ENCODE measurements at regions not wholly inside any gene's neighbourhood (a gene's known extent, or its start where the extent isn't known, plus 50 kb on each side); places are given as distances from the start of the nearest gene placed in this dataset.
"Not testable (repeated sequence)": the region's sequence is repeated elsewhere in the genome, so short reads cannot be mapped to it uniquely, and the experiment has no call there.

- DNase-seq, result no peak
Observed at GRCh38 chr22:35186492-35186891, 70.8 kb upstream of the HMGXB4 start.

- not testable (repeated sequence) for DNase-seq
Observed at GRCh38 chr22:35188930-35189329, 68.4 kb upstream of the HMGXB4 start.

DNA sequence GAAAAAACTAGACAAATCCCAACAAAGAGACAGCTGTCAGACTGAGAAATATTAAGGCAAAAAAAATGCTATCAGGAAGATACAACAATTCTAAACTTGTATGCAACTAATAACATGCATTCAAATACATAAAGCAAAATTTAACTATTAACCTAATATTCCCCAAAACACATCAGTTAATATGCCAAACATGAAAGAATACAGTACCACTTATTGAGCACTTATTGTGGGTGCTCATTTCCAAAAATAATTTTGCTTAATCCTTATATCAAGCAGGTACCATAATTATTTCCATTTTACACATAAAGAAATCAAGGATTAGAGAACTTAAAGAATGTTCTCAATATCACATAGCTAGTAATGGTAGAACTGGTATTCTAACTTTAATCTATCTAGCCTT is 67.7 kb upstream of the HMGXB4 start:
- no peak for DNase-seq

- no peak for DNase-seq
Observed at GRCh38 chr22:35191412-35191811, 65.9 kb upstream of the HMGXB4 start.

- DNase-seq, result no peak
Observed at GRCh38 chr22:35192129-35192918, 65.0 kb upstream of the HMGXB4 start.

DNA sequence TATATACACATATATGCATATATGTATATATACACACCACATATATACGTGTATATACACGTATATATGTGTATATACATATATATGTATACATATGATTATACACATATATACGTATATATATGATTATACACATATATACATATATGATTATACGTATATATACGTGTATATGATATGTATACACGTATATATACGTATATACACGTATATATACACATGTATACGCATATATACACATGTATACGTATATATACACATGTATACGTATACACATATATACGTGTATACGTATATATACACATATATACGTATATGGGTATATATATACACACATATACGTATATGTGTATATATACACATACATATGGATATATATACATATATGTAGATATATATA is 62.1 kb upstream of the HMGXB4 start:
- no peak for DNase-seq

GRCh38 chr22:35195821-35196220 is 61.5 kb upstream of the HMGXB4 start:
- DNase-seq, result no peak

GRCh38 chr22:35197071-35197470 is 60.2 kb upstream of the HMGXB4 start:
- no peak for DNase-seq

DNA sequence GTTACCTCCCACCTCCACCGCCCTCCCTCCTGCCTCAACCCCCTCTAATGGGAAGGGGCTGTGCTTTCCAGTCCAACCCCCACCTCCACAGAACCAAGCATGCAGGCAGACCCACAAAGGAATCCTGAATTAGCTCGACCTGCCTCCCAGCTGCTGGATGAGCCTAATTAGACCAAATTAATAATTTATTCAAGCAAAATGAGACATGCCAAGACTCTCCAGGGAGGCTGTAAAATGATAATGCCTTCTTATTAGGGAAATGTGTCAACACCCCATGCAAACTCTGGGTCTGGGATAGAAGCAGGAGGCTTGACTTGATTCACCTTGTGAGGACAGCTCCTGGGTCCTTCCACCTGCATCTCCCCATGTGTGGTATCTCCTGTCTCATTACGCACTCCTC is 59.4 kb upstream of the HMGXB4 start:
- DNase-seq, result no peak

DNA sequence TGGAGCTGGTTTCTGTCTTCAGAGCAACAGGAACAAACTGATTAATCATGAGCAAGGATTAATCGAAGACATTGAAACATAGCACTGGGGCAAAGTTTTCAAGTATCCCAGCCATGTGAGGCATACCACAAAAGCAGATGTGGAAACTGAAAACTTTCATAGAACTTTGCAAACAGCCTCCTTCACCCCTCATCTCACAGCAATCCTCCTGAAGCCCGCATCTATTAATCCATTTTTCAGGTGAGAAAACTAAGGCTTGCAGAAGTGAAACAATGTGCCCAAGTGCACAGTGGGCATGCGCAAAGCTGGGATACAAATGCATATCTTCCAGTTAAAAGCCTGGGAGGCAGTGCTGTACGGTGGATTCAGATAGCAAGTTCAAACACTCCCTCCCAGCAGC is 58.6 kb upstream of the HMGXB4 start:
- no peak for DNase-seq

- DNase-seq, result no peak
Observed at GRCh38 chr22:35202376-35202775, 54.9 kb upstream of the HMGXB4 start.

DNA sequence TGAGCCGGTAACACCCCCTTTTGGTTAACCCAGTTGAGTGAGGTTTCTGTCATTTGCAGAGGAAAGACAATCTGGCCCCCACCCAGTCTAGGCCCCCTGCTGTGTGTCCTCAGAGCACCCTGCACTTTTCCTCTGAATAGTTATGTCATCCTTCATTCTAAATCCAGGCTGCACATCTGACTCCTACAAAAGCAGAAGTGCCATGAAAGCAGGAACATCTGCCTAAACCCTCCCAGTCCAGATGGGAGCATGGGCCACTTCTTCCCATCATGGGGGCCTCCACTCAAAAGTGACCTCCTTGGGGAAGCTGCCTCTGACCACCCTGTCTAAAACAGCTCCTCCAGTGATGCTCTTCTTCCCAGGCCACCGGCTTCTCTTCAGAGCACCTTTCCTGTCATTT is 53.7 kb upstream of the HMGXB4 start:
- no peak for DNase-seq

DNA sequence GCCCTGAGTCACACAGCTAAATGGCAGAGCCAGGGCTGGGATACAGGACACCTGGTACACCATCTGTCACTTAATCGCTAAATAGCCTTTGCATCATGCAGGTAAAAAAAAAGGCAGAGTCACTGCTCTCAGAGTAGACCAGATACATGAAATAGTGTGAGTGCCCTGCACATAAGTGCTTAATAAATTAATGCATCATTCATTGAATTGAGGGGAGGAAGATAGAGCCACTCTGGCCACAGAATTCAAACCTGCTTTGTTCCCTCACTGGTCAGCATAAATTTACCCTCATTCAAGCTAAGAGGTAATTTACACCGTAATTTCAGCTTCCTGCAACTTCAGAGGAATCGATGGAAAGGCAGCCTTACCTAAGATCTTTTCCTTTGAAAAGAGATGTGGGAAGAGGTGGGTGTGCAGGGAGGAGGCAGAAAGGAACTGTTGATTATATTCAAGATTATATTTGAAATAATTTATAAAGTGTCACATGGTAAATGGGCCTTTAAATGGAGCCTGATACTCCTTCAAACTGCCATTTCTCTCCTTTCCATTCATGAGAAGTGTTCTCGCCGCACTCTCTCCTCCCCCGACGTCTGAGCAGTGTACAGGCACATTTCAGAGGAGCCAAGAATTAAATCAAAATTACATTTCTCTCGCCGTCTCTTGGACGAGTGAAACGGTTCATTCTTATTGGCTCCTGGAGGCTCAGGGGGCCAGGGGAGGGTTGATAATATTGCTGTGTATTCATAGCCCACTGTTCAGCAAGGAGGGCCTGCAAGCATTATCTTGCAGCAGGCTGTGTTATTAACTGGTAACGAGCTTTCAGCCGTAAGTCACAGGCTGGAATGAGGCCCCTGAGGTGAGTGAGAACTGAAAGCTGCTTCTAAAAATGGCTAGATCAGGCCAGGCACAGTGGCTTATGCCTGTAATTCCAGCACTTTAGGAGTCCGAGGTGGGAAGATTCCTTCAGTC is 52.2 kb upstream of the HMGXB4 start:
- peak; percentile 10 for DNase-seq

DNA sequence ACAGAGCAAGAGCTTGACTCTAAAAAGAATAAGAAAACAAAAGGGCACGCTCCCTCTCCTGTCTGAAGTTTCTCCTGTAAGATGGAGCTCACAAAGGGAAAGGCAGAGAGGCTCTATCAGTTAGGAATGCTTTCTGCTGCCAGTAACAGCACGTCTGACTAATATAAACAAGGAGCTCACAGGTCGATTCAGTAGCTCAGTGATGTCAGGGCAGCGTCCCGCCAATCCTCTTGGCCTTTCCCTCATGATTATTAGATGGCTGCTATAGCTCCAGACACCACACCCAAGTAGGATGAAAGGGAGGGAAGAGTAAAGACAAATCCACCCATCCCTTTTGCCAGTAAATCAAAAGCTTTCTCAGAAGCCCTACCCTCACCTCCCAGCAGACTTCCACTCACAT is 51.3 kb upstream of the HMGXB4 start:
- no peak for DNase-seq

GRCh38 chr22:35206889-35207288 is 50.4 kb upstream of the HMGXB4 start:
- DNase-seq, result no peak
